Activated CD4-positive, alpha-beta memory T cell treated with anti-CD3 and anti-CD28 coated beads for 36 hours (primary cell): ENCODE measurements at regions not wholly inside any gene's neighbourhood (a gene's known extent, or its start where the extent isn't known, plus 50 kb on each side); places are given as distances from the start of the nearest gene placed in this dataset.

ENCODE experiments used
- CTCF ChIA-PET: fragments of 350-600 bp; sonication (Branson Sonifier 250); formaldehyde crosslinking; loops from one replicate; lab custom pipeline; 2021; ENCODE audit warnings: antibody characterized with exemption, inconsistent platforms; lab: Charles Lee
- POLR2A ChIA-PET: fragments of 350-600 bp; sonication (Branson Sonifier 250); formaldehyde crosslinking; loops from one replicate; lab custom pipeline; 2021; ENCODE audit warnings: antibody characterized with exemption; lab: Charles Lee
- DNase-seq: peaks from one replicate; pipeline ENCODE4 v3.0.0-alpha.2; 2020
- H3K27ac Mint-ChIP-seq: one replicate; pipeline ENCODE4 v1.8.0; 2021; ENCODE audit warnings: mixed read lengths
- H3K27me3 Mint-ChIP-seq: one replicate; pipeline ENCODE4 v1.8.0; 2021; ENCODE audit warnings: mixed read lengths
- H3K36me3 Mint-ChIP-seq: one replicate; pipeline ENCODE4 v1.8.0; 2021; ENCODE audit warnings: mixed read lengths
- H3K4me1 Mint-ChIP-seq: one replicate; pipeline ENCODE4 v1.8.0; 2021; ENCODE audit warnings: low read depth, mixed read lengths
- H3K4me3 Mint-ChIP-seq: one replicate; pipeline ENCODE4 v1.8.0; 2021; ENCODE audit warnings: mild to moderate bottlenecking, mixed read lengths
- H3K9me3 Mint-ChIP-seq: one replicate; pipeline ENCODE4 v1.8.0; 2021; ENCODE audit warnings: mixed read lengths
- intact Hi-C: fragments of 100-400 bp; cut with micrococcal nuclease; formaldehyde crosslinking; loops from one replicate; pipeline ENCODE4 v1.15.1; 2023

DNA sequence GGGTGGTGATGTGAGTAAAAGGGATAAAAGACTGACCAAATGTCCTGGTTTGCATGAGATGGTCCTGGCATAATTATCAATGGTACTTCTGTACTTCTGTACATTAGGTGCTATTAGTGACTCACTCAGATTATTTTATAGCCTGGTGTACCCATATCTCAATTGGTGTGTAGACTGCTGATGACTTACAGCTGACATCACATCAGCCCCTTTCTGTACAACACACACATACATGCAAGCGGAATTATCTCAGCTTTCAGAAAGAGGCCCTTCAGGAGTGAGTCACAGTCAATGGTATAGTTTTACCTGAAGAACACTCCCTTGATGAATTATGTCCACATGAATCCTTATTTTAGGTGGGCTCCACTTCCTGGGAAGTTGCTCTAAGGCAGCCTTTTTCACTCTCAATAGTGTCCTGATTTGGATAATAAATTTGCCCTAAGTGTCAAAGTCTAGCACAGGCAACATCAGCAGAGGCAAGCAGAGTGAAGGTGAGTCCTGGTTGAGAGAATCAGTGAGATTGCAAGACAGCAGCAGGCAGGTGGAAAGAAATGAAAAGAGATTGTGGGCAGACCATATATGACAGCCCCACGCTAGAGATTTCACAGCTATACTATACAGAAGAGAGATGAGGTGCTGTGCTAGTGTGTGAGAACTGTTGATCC lies 137.0 kb downstream of the ZPLD1 start:
- H3K4me1 Mint-ChIP-seq: no peaks in the 10 kb centered on the region
- ChIA-PET POLR2A (no interaction called here), CTCF (no interaction called here)
- H3K4me3 Mint-ChIP-seq: no peak overlapping the region
- no peak overlapping the region for H3K27ac Mint-ChIP-seq
- intact Hi-C loops: no loop called here
- H3K36me3 Mint-ChIP-seq: no peaks in the 10 kb centered on the region
- no peaks in the 10 kb centered on the region for H3K9me3 Mint-ChIP-seq
- DNase-seq: no peak
- H3K27me3 Mint-ChIP-seq: peaks cover 1% of the 10 kb centered on the region

DNA sequence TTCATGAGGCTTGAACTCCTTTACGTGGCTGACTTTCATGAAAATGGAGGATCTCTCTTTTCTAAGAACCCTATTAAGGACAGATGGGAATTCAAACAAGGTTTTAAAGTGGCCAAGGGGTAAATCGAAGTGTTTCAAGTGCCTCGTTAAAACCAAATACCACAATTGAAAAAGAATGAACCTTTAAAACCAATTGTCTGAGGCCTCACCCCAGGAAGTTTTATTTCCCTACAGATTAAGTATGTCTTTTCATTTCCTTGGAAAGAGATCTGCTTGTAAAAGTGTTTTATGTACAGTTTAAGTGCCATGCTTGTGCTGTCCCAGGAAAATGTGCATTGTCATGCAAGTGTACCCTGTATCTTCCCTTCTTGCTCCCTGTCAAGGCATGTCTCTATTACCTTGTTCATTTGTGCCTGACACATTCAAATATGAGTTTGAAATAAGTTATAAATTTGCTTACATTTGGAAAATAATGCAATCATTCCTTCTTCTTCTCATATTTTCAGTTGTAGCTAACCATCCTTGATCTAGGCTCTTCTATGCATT lies 138.7 kb downstream of the ZPLD1 start:
- Mint-ChIP-seq H3K4me1 (no peaks in the 10 kb centered on the region), H3K36me3 (no peaks in the 10 kb centered on the region), H3K27ac (no peak overlapping the region), H3K4me3 (no peak overlapping the region), H3K27me3 (peaks cover 1% of the 10 kb centered on the region), H3K9me3 (no peaks in the 10 kb centered on the region)
- DNase-seq: no peak
- CTCF ChIA-PET: no interaction called here
- POLR2A ChIA-PET: no interaction called here
- intact Hi-C loops: no loop called here

DNA sequence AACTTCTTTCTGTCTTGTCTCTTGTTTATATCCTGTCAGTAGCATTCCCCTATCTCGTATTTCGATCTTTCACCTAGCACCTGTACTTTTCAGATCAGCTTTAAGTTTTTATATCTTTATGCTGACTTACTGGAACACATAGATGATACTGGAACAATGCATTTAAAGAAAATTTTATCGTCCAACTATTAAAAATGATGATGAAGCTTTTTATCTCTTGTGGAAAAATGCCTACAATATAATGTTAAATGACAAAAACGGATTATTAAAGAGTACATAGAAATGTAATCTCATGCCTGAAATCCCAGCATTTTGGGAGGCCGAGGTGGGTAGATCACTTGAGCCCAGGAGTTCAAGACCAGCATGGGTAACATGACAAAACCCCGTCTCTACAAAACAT lies 139.5 kb downstream of the ZPLD1 start:
- DNase-seq: no peak
- Mint-ChIP-seq H3K27me3 (peaks cover 1% of the 10 kb centered on the region), H3K4me3 (no peak overlapping the region), H3K36me3 (no peaks in the 10 kb centered on the region), H3K27ac (no peak overlapping the region), H3K9me3 (no peaks in the 10 kb centered on the region), H3K4me1 (no peaks in the 10 kb centered on the region)
- CTCF ChIA-PET: no interaction called here
- intact Hi-C loops: no loop called here
- POLR2A ChIA-PET: no interaction called here

GRCh38 chr3:102576651-102577050 lies 141.8 kb downstream of the ZPLD1 start:
- Mint-ChIP-seq H3K4me3 (no peak overlapping the region), H3K36me3 (no peaks in the 10 kb centered on the region), H3K27ac (no peak overlapping the region), H3K4me1 (no peaks in the 10 kb centered on the region), H3K27me3 (peaks cover 1% of the 10 kb centered on the region), H3K9me3 (no peaks in the 10 kb centered on the region)
- POLR2A ChIA-PET: no interaction called here
- CTCF ChIA-PET: no interaction called here
- DNase-seq: no peak
- intact Hi-C loops: no loop called here

- no peak for DNase-seq
- Mint-ChIP-seq H3K27me3 (peaks cover 1% of the 10 kb centered on the region), H3K9me3 (no peaks in the 10 kb centered on the region), H3K36me3 (no peaks in the 10 kb centered on the region), H3K4me1 (no peaks in the 10 kb centered on the region), H3K4me3 (no peak overlapping the region), H3K27ac (no peak overlapping the region)
- ChIA-PET POLR2A (no interaction called here), CTCF (no interaction called here)
- intact Hi-C loops: no loop called here
Measured at GRCh38 chr3:102577082-102577789, 142.4 kb downstream of the ZPLD1 start.

GRCh38 chr3:102580760-102581159 lies 145.9 kb downstream of the ZPLD1 start:
- H3K4me1 Mint-ChIP-seq: no peaks in the 10 kb centered on the region
- no peak for DNase-seq
- H3K27me3 Mint-ChIP-seq: peaks cover 1% of the 10 kb centered on the region
- no peaks in the 10 kb centered on the region for H3K36me3 Mint-ChIP-seq
- no peaks in the 10 kb centered on the region for H3K9me3 Mint-ChIP-seq
- H3K4me3 Mint-ChIP-seq: no peak overlapping the region
- no peak overlapping the region for H3K27ac Mint-ChIP-seq
- ChIA-PET CTCF (no interaction called here), POLR2A (no interaction called here)
- intact Hi-C loops: no loop called here

DNA sequence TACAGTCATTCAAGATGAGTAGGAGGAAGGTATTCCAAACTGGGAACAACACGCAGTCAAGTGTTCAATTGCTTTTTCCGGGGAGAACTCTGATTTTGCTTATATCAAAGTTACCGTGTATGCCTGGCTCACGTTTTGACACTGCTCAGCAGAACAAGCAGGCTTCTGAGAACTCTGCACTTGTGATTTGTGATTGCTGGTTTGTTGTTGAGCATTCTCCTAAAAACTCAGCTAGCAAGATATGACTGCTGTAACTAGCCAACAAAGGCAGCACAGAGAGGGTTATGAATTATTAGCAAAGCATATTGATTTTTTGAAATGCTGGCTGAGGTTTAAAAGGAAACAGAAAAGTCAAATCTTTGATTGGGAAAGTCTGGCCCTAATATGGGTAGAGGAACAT lies 151.7 kb downstream of the ZPLD1 start:
- Mint-ChIP-seq H3K27ac (no peak overlapping the region), H3K9me3 (no peaks in the 10 kb centered on the region), H3K4me3 (no peak overlapping the region), H3K27me3 (no peaks in the 10 kb centered on the region), H3K36me3 (no peaks in the 10 kb centered on the region), H3K4me1 (no peaks in the 10 kb centered on the region)
- intact Hi-C loops: no loop called here
- ChIA-PET CTCF (no interaction called here), POLR2A (no interaction called here)
- no peak for DNase-seq

DNA sequence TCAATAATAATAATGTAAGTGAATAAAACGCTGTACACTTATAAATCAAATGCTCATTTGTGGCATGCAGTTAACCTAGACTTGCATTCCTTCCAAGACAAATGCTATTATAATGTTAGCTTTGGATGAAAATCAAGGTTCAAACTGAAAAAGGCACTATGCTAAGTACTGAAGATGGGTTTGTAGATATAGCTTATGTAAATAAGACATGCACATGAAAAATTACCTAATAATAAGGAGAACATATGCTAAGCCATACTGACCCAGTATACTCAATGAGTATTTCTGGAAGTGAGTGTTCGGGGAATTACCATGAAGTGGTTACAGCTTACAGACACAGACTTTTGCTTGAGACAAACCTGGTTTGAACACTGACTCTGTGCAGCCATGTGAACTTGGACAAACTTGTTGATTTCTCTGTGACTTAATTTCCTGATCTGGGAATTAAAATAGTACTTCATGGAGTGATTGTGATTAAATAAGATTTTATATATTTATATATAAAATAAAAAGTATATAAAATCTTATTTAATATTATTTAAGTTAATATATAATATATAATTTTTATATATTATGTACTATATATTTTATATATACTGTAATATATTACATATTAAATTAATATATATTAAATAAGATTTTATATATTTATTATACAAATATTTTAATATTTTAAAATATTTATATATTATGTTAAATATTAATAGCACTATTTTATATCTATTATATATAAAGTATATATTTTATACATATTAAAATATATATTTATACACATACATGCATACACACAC lies 159.2 kb downstream of the ZPLD1 start:
- H3K9me3 Mint-ChIP-seq: no peaks in the 10 kb centered on the region
- H3K4me3 Mint-ChIP-seq: no peak overlapping the region
- POLR2A ChIA-PET: no interaction called here
- peaks cover 1% of the 10 kb centered on the region for H3K27me3 Mint-ChIP-seq
- no peaks in the 10 kb centered on the region for H3K36me3 Mint-ChIP-seq
- H3K27ac Mint-ChIP-seq: no peak overlapping the region
- intact Hi-C loops: no loop called here
- DNase-seq: no peak
- H3K4me1 Mint-ChIP-seq: no peaks in the 10 kb centered on the region
- CTCF ChIA-PET: no interaction called here

DNA sequence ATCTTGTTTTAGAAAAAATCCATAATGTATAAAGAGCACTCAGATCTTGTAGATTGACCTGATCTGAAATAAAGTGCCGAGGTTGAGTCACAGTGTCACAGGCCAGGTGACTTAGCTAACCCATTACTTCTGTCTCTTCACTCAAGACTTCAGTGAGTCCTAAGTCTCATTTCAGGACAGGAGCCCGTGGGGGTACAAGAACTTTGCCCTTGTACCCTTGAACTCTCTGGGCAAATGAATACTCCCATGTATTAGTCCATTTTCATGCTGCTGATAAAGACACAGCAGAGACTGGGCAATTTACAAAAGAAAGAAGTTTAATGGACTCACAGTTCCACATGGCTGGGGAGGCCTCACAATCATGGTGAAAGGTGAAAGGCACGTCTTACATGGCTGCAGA lies 160.2 kb downstream of the ZPLD1 start:
- Mint-ChIP-seq H3K27ac (no peak overlapping the region), H3K36me3 (no peaks in the 10 kb centered on the region), H3K4me3 (no peak overlapping the region), H3K4me1 (no peaks in the 10 kb centered on the region), H3K27me3 (peaks cover 1% of the 10 kb centered on the region), H3K9me3 (no peaks in the 10 kb centered on the region)
- POLR2A ChIA-PET: no interaction called here
- intact Hi-C loops: no loop called here
- no peak for DNase-seq
- CTCF ChIA-PET: no interaction called here

GRCh38 chr3:102599819-102600576 lies 165.2 kb downstream of the ZPLD1 start:
- no peaks in the 10 kb centered on the region for H3K9me3 Mint-ChIP-seq
- ChIA-PET CTCF (no interaction called here), POLR2A (no interaction called here)
- intact Hi-C loops: no loop called here
- no peak overlapping the region for H3K27ac Mint-ChIP-seq
- DNase-seq: no peak
- H3K27me3 Mint-ChIP-seq: peaks cover 1% of the 10 kb centered on the region
- no peaks in the 10 kb centered on the region for H3K36me3 Mint-ChIP-seq
- H3K4me1 Mint-ChIP-seq: no peaks in the 10 kb centered on the region
- H3K4me3 Mint-ChIP-seq: no peak overlapping the region

- Mint-ChIP-seq H3K4me3 (no peak overlapping the region), H3K27me3 (peaks cover 1% of the 10 kb centered on the region), H3K27ac (no peak overlapping the region), H3K9me3 (no peaks in the 10 kb centered on the region), H3K4me1 (no peaks in the 10 kb centered on the region), H3K36me3 (no peaks in the 10 kb centered on the region)
- intact Hi-C loops: no loop called here
- POLR2A ChIA-PET: no interaction called here
- CTCF ChIA-PET: no interaction called here
- DNase-seq: no peak
Measured at GRCh38 chr3:102605153-102605552, 170.3 kb downstream of the ZPLD1 start.

DNA sequence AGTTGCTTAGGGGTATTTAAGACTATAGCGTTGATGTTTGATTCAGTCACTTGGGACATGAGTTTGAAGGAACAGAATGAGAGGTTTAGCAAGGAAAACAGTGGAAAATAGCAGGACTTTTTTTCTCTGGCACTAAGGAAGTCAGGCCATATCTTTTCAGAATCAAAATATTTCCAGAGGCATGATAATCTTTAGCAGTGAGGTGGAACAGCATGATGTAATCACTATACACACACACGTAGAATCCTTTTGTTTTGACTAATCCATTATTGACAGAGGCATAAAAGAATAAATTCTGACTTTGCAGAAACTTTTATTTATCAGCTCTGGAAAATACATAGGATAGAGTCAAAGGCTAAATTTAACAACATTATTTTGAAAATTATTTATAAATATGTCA lies 174.1 kb downstream of the ZPLD1 start:
- H3K36me3 Mint-ChIP-seq: no peaks in the 10 kb centered on the region
- H3K27ac Mint-ChIP-seq: no peak overlapping the region
- no peak overlapping the region for H3K4me3 Mint-ChIP-seq
- intact Hi-C loops: no loop called here
- H3K27me3 Mint-ChIP-seq: peaks cover 4% of the 10 kb centered on the region
- no peaks in the 10 kb centered on the region for H3K4me1 Mint-ChIP-seq
- DNase-seq: no peak
- ChIA-PET CTCF (no interaction called here), POLR2A (no interaction called here)
- H3K9me3 Mint-ChIP-seq: no peaks in the 10 kb centered on the region
